NOMO-1 (cell line): ENCODE measurements at regions not wholly inside any gene's neighbourhood (a gene's known extent, or its start where the extent isn't known, plus 50 kb on each side); places are given as distances from the start of the nearest gene placed in this dataset.
A peak's percentile ranks its signal among the peaks of the same experiment; 100 is the strongest.

Experiments
- DNase-seq, 2 experiments: peaks; one replicate each; lab custom pipeline; 2025; ENCODE audit not compliant: unreplicated experiment in 2 of 2; lab: John Stamatoyannopoulos, UW

GRCh38 chr1:170863621-170864020, 71.7 kb upstream of the MROH9 start:
- no peak for DNase-seq

GRCh38 chr1:170864238-170864637, 71.1 kb upstream of the MROH9 start:
- DNase-seq, result no peak

- DNase-seq, result no peak
Measured at GRCh38 chr1:170864876-170865538, 70.3 kb upstream of the MROH9 start.

DNA sequence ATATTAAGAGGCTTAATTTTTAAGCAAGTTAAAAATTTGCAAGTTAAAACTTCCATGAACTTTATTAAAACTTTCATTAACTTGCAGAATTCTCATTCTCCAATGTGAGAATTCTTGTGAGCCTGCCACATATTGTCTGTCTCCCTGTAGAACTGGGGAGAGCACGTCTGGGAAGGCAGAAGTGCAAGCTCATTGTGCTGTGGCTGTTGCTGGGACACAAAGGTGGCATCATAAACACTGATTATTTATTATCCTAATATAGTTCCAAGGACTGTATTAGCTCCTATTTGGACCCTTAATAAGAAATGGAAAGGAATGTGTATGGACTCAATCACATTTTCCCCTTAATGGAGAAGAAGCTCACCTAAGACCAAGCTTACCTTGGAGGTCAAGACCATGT, 68.7 kb upstream of the MROH9 start:
- no peak for DNase-seq

- DNase-seq, result no peak
Measured at GRCh38 chr1:170871868-170872267, 63.5 kb upstream of the MROH9 start.

GRCh38 chr1:170872663-170873062, 62.7 kb upstream of the MROH9 start:
- peak in 1 of 2 experiments; percentile 48 for DNase-seq

GRCh38 chr1:170874671-170875070, 60.7 kb upstream of the MROH9 start:
- no peak for DNase-seq

GRCh38 chr1:170881268-170882265, 53.8 kb upstream of the MROH9 start:
- DNase-seq, result peak in 1 of 2 experiments; percentile 1
